HG03064 (cell line): ENCODE measurements at regions not wholly inside any gene's neighbourhood (a gene's known extent, or its start where the extent isn't known, plus 50 kb on each side); places are given as distances from the start of the nearest gene placed in this dataset.

Experiments used
- ATAC-seq: cut with Tn5 transposase; IDR thresholded peaks from one replicate; pipeline ENCODE4 v1.9.1; 2021; ENCODE audit warnings: low read depth; ENCODE audit not compliant: unreplicated experiment

- ATAC-seq: no peak
Measured at GRCh38 chr4:89379511-89380044, 72.0 kb upstream of the GPRIN3 start.

GRCh38 chr4:89373394-89373793 is 65.8 kb upstream of the GPRIN3 start:
- ATAC-seq: no peak

GRCh38 chr4:89371614-89372013 is 64.0 kb upstream of the GPRIN3 start:
- ATAC-seq: no peak

- ATAC-seq: no peak
Measured at GRCh38 chr4:89369581-89369980, 62.0 kb upstream of the GPRIN3 start.

GRCh38 chr4:89368861-89369260 is 61.3 kb upstream of the GPRIN3 start:
- ATAC-seq: no peak

GRCh38 chr4:89365776-89366175 is 58.2 kb upstream of the GPRIN3 start:
- no peak for ATAC-seq

GRCh38 chr4:89365375-89365774 is 57.8 kb upstream of the GPRIN3 start:
- no peak for ATAC-seq

GRCh38 chr4:89364541-89364940 is 56.9 kb upstream of the GPRIN3 start:
- no peak for ATAC-seq

GRCh38 chr4:89363786-89364185 is 56.2 kb upstream of the GPRIN3 start:
- no peak for ATAC-seq

GRCh38 chr4:89358935-89359638 is 51.5 kb upstream of the GPRIN3 start:
- ATAC-seq: no peak

- ATAC-seq: no peak
Measured at GRCh38 chr4:89357787-89358186, 50.2 kb upstream of the GPRIN3 start.
